Liver (tissue), 8 donors: ENCODE measurements at regions not wholly inside any gene's neighbourhood (a gene's known extent, or its start where the extent isn't known, plus 50 kb on each side); places are given as distances from the start of the nearest gene placed in this dataset.

Experiments
- DNase-seq: peaks from one replicate; pipeline ENCODE4 v3.0.0-alpha.2; 2017; ENCODE audit warnings: low spot score
- H3K27ac ChIP-seq, 2 donors: one replicate each; pipeline ENCODE4 v1.7.0; 2013; ENCODE audit warnings: inconsistent platforms in 2 of 2, low read length in 2 of 2, control low read depth in 1 of 2, low read depth in 1 of 2, mild to moderate bottlenecking in 1 of 2
- H3K27me3 ChIP-seq, 4 donors: one replicate each; pipeline versions ENCODE4 v1.6.1 to v1.7.0; 2013; ENCODE audit warnings: low read length in 3 of 4, inconsistent platforms in 1 of 4, mild to moderate bottlenecking in 1 of 4, moderate library complexity in 1 of 4; ENCODE audit not compliant: control insufficient read depth in 4 of 4, insufficient read depth in 4 of 4
- H3K36me3 ChIP-seq, 4 donors: one replicate each; pipeline versions ENCODE4 v1.6.1 to v1.7.0; 2013; ENCODE audit warnings: low read length in 3 of 4, mild to moderate bottlenecking in 3 of 4, low read depth in 1 of 4, moderate library complexity in 1 of 4; ENCODE audit not compliant: control insufficient read depth in 4 of 4, insufficient read depth in 3 of 4
- H3K4me1 ChIP-seq, 4 donors: one replicate each; pipeline versions ENCODE4 v1.6.1 to v1.7.0; 2013; ENCODE audit warnings: low read length in 3 of 4, mild to moderate bottlenecking in 3 of 4, moderate library complexity in 1 of 4; ENCODE audit not compliant: control insufficient read depth in 4 of 4, insufficient read depth in 4 of 4
- H3K4me3 ChIP-seq, 3 donors: one replicate each; pipeline versions ENCODE4 v1.6.1 to v1.7.0; 2013; ENCODE audit warnings: low read length in 3 of 3, control low read depth in 1 of 3, low read depth in 1 of 3, mild to moderate bottlenecking in 1 of 3
- H3K9ac ChIP-seq, 2 donors: one replicate each; pipeline ENCODE4 v1.7.0; 2013; ENCODE audit warnings: low read length in 2 of 2, mild to moderate bottlenecking in 2 of 2, moderate library complexity in 2 of 2, control low read depth in 1 of 2, low read depth in 1 of 2
- H3K9me3 ChIP-seq, 4 donors: one replicate each; pipeline versions ENCODE4 v1.6.1 to v1.7.0; 2013; ENCODE audit warnings: low read length in 3 of 4; ENCODE audit not compliant: control insufficient read depth in 4 of 4
- ATF3 ChIP-seq: IDR thresholded peaks from 2 replicates; pipeline ENCODE4 v1.6.1; 2016; ENCODE audit warnings: antibody characterized with exemption
- EGR1 ChIP-seq, 2 donors: IDR thresholded peaks; 2 replicates each; pipeline ENCODE4 v1.6.1; 2016 to 2018; ENCODE audit warnings: antibody characterized with exemption in 2 of 2, low read depth in 2 of 2
- FOXA1 ChIP-seq: IDR thresholded peaks from 2 replicates; pipeline ENCODE4 v1.6.1; 2016; ENCODE audit warnings: antibody characterized with exemption
- FOXA2 ChIP-seq: IDR thresholded peaks from 2 replicates; pipeline ENCODE4 v1.6.1; 2016; ENCODE audit warnings: antibody characterized with exemption
- GABPA ChIP-seq, 2 donors: IDR thresholded peaks in 1 of 2; conservative IDR thresholded peaks in 1 of 2; 2 replicates each; pipeline ENCODE4 v1.6.1; 2016; ENCODE audit warnings: antibody characterized with exemption in 2 of 2, mild to moderate bottlenecking in 1 of 2, moderate library complexity in 1 of 2
- HNF4A ChIP-seq, 2 donors: conservative IDR thresholded peaks; 2 replicates each; pipeline ENCODE4 v1.6.1; 2016; ENCODE audit warnings: antibody characterized with exemption in 2 of 2, mild to moderate bottlenecking in 2 of 2
- HNF4G ChIP-seq: IDR thresholded peaks from 2 replicates; pipeline ENCODE4 v1.6.1; 2016; ENCODE audit warnings: antibody characterized with exemption
- JUND ChIP-seq, 2 donors: IDR thresholded peaks; 2 replicates each; pipeline ENCODE4 v1.6.1; 2016; ENCODE audit warnings: antibody characterized with exemption in 2 of 2
- MAX ChIP-seq: IDR thresholded peaks from 2 replicates; pipeline ENCODE4 v1.6.1; 2016; ENCODE audit warnings: antibody characterized with exemption
- NR2F2 ChIP-seq: IDR thresholded peaks from 2 replicates; pipeline ENCODE4 v1.6.1; 2016; ENCODE audit warnings: antibody characterized with exemption
- RAD21 ChIP-seq, 2 donors: IDR thresholded peaks; 2 replicates each; pipeline ENCODE4 v1.6.1; 2016; ENCODE audit warnings: antibody characterized with exemption in 2 of 2, mild to moderate bottlenecking in 2 of 2
- REST ChIP-seq: IDR thresholded peaks from 2 replicates; pipeline ENCODE4 v1.6.1; 2016; ENCODE audit warnings: antibody characterized with exemption, mild to moderate bottlenecking
- RXRA ChIP-seq, 2 donors: IDR thresholded peaks; 2 replicates each; pipeline ENCODE4 v1.6.1; 2017 to 2018; ENCODE audit warnings: antibody characterized with exemption in 2 of 2, mild to moderate bottlenecking in 1 of 2
- SP1 ChIP-seq: IDR thresholded peaks from 2 replicates; pipeline ENCODE4 v1.6.1; 2018; ENCODE audit warnings: antibody characterized with exemption, mild to moderate bottlenecking
- TAF1 ChIP-seq: conservative IDR thresholded peaks from 2 replicates; pipeline ENCODE4 v1.6.1; 2016; ENCODE audit warnings: antibody characterized with exemption, mild to moderate bottlenecking
- YY1 ChIP-seq: IDR thresholded peaks from 2 replicates; pipeline ENCODE4 v1.6.1; 2016; ENCODE audit warnings: antibody characterized with exemption, mild to moderate bottlenecking
- ZBTB33 ChIP-seq: IDR thresholded peaks from 2 replicates; pipeline ENCODE4 v1.6.1; 2016; ENCODE audit warnings: antibody characterized with exemption
- WGBS: extraction: QIAGEN DNeasy Blood & Tissue Kit; methylation state at CpG from one replicate; pipeline ENCODE4 v1.1.7; 2013; 5-methylcytosine and 5-hydroxymethylcytosine counted together
- TF ChIP-seq, protein P1 (sequence below): fragments of 150-350 bp; IDR thresholded peaks from 2 replicates; pipeline ENCODE4 v1.5.1; 2017; ENCODE audit warnings: improper control_type of control experiment, low read depth, low read length; ENCODE audit not compliant: missing input control
- donor health status: healthy.
- donor health status: healthy.
- donor health status: healthy.
- donor health status: healthy.
- donor health status: healthy.

DNA sequence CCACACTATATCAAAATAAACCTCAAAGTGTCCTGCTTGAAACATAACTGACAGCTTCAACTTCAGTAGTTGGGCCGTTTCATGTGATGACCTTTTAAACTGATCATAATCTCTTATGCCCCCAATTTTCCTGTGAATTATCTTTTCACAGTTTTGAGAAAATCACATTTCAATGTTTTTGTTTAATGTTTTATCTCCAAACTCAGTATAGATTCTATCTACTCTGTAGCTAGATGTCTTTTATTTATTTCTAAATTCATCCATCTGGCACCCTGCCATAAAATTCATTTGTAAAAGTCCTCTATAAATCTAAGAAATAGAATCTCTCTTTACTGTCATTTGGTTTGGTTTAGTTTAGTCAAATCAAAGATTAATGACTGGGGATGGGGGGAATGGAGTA, 557.3 kb downstream of the ANKRD50 start:
- Histone ChIP-seq H3K36me3 (no peaks in the 10 kb centered on the region), H3K9me3 (no peaks in the 10 kb centered on the region), H3K4me1 (no peaks in the 10 kb centered on the region), H3K27ac (no peak overlapping the region), H3K9ac (no peak overlapping the region), H3K4me3 (no peak overlapping the region), H3K27me3 (no peaks in the 10 kb centered on the region)
- TF ChIP-seq JUND (IDR thresholded peaks at IDR 0.05) (no peak), HNF4G (no peak), SP1 (no peak), HNF4A (conservative IDR thresholded peaks at IDR 0.05) (no peak), MAX (no peak), GABPA (IDR thresholded peaks at IDR 0.05 in 1 of 2, conservative IDR thresholded peaks at IDR 0.05 in 1 of 2) (no peak), RXRA (IDR thresholded peaks at IDR 0.05) (no peak), NR2F2 (no peak), ZBTB33 (no peak), EGR1 (IDR thresholded peaks at IDR 0.05; ENCODE audit: low read depth in 2 of 2) (no peak)
- DNase-seq, result no peak
- WGBS, result 49% methylated on average over 1 of the region's 1 CpG

GRCh38 chr4:124157396-124158083, 555.0 kb downstream of the ANKRD50 start:
- Histone ChIP-seq H3K4me3 (no peak overlapping the region), H3K27ac (no peak overlapping the region), H3K36me3 (no peaks in the 10 kb centered on the region), H3K4me1 (no peaks in the 10 kb centered on the region), H3K27me3 (no peaks in the 10 kb centered on the region), H3K9me3 (no peaks in the 10 kb centered on the region), H3K9ac (no peak overlapping the region)
- 84% methylated on average over 4 of the region's 4 CpGs for WGBS
- no peak for TF ChIP-seq FOXA1
- TF ChIP-seq EGR1 (IDR thresholded peaks at IDR 0.05; ENCODE audit: low read depth in 2 of 2), result no peak
- TF ChIP-seq, protein P1, sequence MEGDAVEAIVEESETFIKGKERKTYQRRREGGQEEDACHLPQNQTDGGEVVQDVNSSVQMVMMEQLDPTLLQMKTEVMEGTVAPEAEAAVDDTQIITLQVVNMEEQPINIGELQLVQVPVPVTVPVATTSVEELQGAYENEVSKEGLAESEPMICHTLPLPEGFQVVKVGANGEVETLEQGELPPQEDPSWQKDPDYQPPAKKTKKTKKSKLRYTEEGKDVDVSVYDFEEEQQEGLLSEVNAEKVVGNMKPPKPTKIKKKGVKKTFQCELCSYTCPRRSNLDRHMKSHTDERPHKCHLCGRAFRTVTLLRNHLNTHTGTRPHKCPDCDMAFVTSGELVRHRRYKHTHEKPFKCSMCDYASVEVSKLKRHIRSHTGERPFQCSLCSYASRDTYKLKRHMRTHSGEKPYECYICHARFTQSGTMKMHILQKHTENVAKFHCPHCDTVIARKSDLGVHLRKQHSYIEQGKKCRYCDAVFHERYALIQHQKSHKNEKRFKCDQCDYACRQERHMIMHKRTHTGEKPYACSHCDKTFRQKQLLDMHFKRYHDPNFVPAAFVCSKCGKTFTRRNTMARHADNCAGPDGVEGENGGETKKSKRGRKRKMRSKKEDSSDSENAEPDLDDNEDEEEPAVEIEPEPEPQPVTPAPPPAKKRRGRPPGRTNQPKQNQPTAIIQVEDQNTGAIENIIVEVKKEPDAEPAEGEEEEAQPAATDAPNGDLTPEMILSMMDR, result no peak
- TF ChIP-seq JUND (IDR thresholded peaks at IDR 0.05), result no peak
- TF ChIP-seq REST, result no peak
- TF ChIP-seq NR2F2, result no peak
- TF ChIP-seq SP1, result no peak
- no peak for TF ChIP-seq ATF3
- no peak for TF ChIP-seq GABPA (IDR thresholded peaks at IDR 0.05 in 1 of 2, conservative IDR thresholded peaks at IDR 0.05 in 1 of 2)
- no peak for TF ChIP-seq MAX
- no peak for TF ChIP-seq YY1
- no peak for TF ChIP-seq FOXA2
- TF ChIP-seq TAF1, result no peak
- TF ChIP-seq RXRA (IDR thresholded peaks at IDR 0.05), result no peak
- TF ChIP-seq RAD21 (IDR thresholded peaks at IDR 0.05), result no peak
- TF ChIP-seq HNF4A (conservative IDR thresholded peaks at IDR 0.05), result no peak
- no peak for TF ChIP-seq ZBTB33
- TF ChIP-seq HNF4G, result no peak
- DNase-seq, result no peak
